CD4-positive, alpha-beta T cell treated with Interleukin-4 for 1 hour (primary cell): ENCODE measurements at regions not wholly inside any gene's neighbourhood (a gene's known extent, or its start where the extent isn't known, plus 50 kb on each side); places are given as distances from the start of the nearest gene placed in this dataset.

Experiments
- DNase-seq, 2 donors: peaks; one replicate each; pipeline ENCODE4 v3.0.0-alpha.2; 2020 to 2022

GRCh38 chr1:195501118-195501517, 1107.1 kb downstream of the KCNT2 start:
- DNase-seq = no peak

GRCh38 chr1:195495720-195496635, 1112.3 kb downstream of the KCNT2 start:
- DNase-seq = no peak

GRCh38 chr1:195482137-195482536, 1126.1 kb downstream of the KCNT2 start:
- DNase-seq = no peak

- no peak for DNase-seq
Measured at GRCh38 chr1:195481293-195481692, 1126.9 kb downstream of the KCNT2 start.

- no peak for DNase-seq
Measured at GRCh38 chr1:195475568-195475967, 1132.7 kb downstream of the KCNT2 start.

GRCh38 chr1:195472291-195472690, 1135.9 kb downstream of the KCNT2 start:
- no peak for DNase-seq

- no peak for DNase-seq
Measured at GRCh38 chr1:195466639-195467038, 1141.6 kb downstream of the KCNT2 start.

- no peak for DNase-seq
Measured at GRCh38 chr1:195462646-195463045, 1145.6 kb downstream of the KCNT2 start.

- no peak for DNase-seq
Measured at GRCh38 chr1:195462152-195462551, 1146.1 kb downstream of the KCNT2 start.

- no peak for DNase-seq
Measured at GRCh38 chr1:195458365-195458764, 1149.9 kb downstream of the KCNT2 start.

- no peak for DNase-seq
Measured at GRCh38 chr1:195450794-195451193, 1157.4 kb downstream of the KCNT2 start.

- DNase-seq = no peak
Measured at GRCh38 chr1:195439661-195440060, 1168.6 kb downstream of the KCNT2 start.

- DNase-seq = no peak
Measured at GRCh38 chr1:195434566-195435203, 1173.6 kb downstream of the KCNT2 start.

- no peak for DNase-seq
Measured at GRCh38 chr1:195430826-195431225, 1177.4 kb downstream of the KCNT2 start.

- no peak for DNase-seq
Measured at GRCh38 chr1:195428927-195429326, 1179.3 kb downstream of the KCNT2 start.

- no peak for DNase-seq
Measured at GRCh38 chr1:195415584-195415983, 1192.7 kb downstream of the KCNT2 start.

- no peak for DNase-seq
Measured at GRCh38 chr1:195394567-195394966, 1213.7 kb downstream of the KCNT2 start.

GRCh38 chr1:195376190-195376589, 1232.0 kb downstream of the KCNT2 start:
- no peak for DNase-seq

- DNase-seq = no peak
Measured at GRCh38 chr1:195373856-195374255, 1234.4 kb downstream of the KCNT2 start.

- no peak for DNase-seq
Measured at GRCh38 chr1:195345149-195345548, 1263.1 kb downstream of the KCNT2 start.

- no peak for DNase-seq
Measured at GRCh38 chr1:195337646-195338045, 1270.6 kb downstream of the KCNT2 start.

GRCh38 chr1:195336812-195337211, 1271.4 kb downstream of the KCNT2 start:
- no peak for DNase-seq

GRCh38 chr1:195335541-195335940, 1272.7 kb downstream of the KCNT2 start:
- no peak for DNase-seq

- no peak for DNase-seq
Measured at GRCh38 chr1:195332102-195332501, 1276.1 kb downstream of the KCNT2 start.
